ENCODE measurements at regions not wholly inside any gene's neighbourhood (a gene's known extent, or its start where the extent isn't known, plus 50 kb on each side); places are given as distances from the start of the nearest gene placed in this dataset.

DNA sequence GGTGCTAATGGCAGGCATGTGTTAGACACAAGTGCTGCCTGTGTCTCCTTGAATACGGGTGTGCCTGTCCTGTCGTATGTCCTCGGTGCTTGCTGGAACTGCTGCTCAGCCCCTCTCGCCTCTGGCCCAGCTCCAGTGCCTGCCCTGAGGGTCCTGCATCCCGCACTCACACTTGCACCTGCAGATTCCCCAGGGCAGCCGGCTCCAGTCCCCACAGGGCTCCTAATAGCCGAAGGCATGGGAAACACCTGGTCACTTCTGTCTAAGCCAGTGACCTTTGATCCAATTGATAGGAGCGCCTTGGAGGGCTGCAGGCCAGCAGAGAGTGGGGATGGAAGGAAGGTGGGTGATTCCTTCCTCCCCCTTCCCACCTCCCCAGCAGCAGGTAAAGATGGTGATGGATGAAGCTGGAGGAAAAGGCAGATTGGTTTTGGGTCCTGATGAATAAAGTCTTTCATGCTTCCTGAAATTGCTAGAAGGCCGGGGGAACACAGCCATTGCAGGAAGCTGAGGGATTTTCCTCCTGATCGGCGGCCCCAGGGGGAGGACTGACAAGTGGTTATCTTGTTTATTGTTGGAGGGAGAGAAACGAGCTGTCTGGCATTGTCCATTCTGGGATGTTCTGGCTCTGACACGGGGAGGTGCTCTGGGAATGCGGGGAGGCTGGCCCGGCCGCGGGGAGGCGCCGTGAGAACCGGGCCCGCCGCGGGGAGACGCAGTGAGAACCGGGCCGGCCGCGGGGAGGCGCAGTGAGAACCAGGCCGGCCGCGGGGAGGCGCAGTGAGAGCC, 110.9 kb upstream of the B3GAT1 start:
- Histone ChIP-seq H3K9ac (ENCODE audit: insufficient read depth, low read length) (no peak overlapping the region), H3K36me3 (ENCODE audit: control insufficient read depth, insufficient read depth, low read length) (no peaks in the 10 kb centered on the region), H3K4me1 (ENCODE audit: control insufficient read depth, extremely low read depth, insufficient read depth, low read length) (no peaks in the 10 kb centered on the region), H4K20me1 (ENCODE audit: control insufficient read depth, extremely low read depth, insufficient read depth, low read length) (no peaks in the 10 kb centered on the region), H3K4me3 (replicated peaks in 1 of 4; ENCODE audit: control extremely low read depth in 1 of 4, insufficient read depth in 1 of 4, low read depth in 3 of 4, low read length in 4 of 4) (no peak overlapping the region), H3K4me2 (ENCODE audit: extremely low read depth, insufficient read depth, low read length) (no peak overlapping the region), H3K27me3 (ENCODE audit: control insufficient read depth, insufficient read depth, low read length) (no peaks in the 10 kb centered on the region), H3K9me3 (ENCODE audit: control insufficient read depth, insufficient read depth, low read depth, low read length) (peaks cover 2% of the 10 kb centered on the region), H2AFZ (ENCODE audit: low read length) (no peak overlapping the region), H3K79me2 (ENCODE audit: control insufficient read depth, insufficient read depth, low read length) (no peaks in the 10 kb centered on the region), H3K27ac (ENCODE audit: insufficient read depth, low read length) (no peak overlapping the region)
- TF ChIP-seq CTCF (conservative IDR thresholded peaks at IDR 0.05 in 1 of 2, IDR thresholded peaks at IDR 0.05 in 1 of 2; ENCODE audit: low read depth in 1 of 2, low read length in 2 of 2) (no peak), EZH2 (IDR thresholded peaks at IDR 0.05; ENCODE audit: low read length, missing control alignments) (no peak)
- DNase-seq (ENCODE audit: low read depth in 2 of 2), result no peak

DNA sequence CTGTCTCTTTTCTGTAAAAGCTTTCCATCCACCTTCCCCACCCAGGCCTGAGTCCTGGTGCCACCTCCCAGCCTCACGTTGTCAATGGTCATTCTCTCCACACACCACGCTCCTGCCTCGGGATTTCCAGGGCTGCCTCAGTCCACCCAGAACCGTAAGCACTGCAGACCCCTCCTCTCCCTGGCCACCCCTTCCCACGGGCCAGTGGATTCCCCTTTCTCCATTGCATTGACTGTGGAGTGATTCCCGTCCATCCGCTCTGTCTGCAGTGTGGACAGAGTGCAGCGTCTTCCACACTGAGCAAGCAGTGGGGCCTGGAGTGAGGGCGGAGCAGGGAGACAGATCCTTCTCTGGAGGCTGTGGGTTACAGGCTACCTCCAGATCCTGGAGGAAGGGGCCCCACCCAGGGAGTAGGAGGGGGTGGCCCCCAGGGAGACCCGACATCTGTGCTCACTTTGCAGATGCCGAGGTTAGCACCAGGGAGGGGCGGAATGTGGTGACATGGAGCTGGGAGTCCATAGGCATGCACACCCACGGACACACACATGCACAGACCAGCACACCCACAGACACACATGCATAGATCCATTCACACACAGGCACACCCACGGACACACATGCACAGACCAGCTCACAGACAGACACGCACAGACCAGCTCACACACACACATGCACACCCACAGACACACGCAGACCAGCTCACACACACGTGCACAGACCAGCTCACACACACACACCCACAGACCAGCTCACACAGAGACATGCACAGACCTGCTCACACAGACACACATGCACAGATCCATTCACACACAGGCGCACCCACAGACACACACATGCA, 109.6 kb upstream of the B3GAT1 start:
- Histone ChIP-seq H2AFZ (ENCODE audit: low read length) (no peak overlapping the region), H3K27ac (ENCODE audit: insufficient read depth, low read length) (no peak overlapping the region), H3K9ac (ENCODE audit: insufficient read depth, low read length) (no peak overlapping the region), H3K4me2 (ENCODE audit: extremely low read depth, insufficient read depth, low read length) (no peak overlapping the region), H3K4me1 (ENCODE audit: control insufficient read depth, extremely low read depth, insufficient read depth, low read length) (no peaks in the 10 kb centered on the region), H3K9me3 (ENCODE audit: control insufficient read depth, insufficient read depth, low read depth, low read length) (peaks cover 2% of the 10 kb centered on the region), H3K79me2 (ENCODE audit: control insufficient read depth, insufficient read depth, low read length) (no peaks in the 10 kb centered on the region), H3K27me3 (ENCODE audit: control insufficient read depth, insufficient read depth, low read length) (no peaks in the 10 kb centered on the region), H3K36me3 (ENCODE audit: control insufficient read depth, insufficient read depth, low read length) (no peaks in the 10 kb centered on the region), H3K4me3 (replicated peaks in 1 of 4; ENCODE audit: control extremely low read depth in 1 of 4, insufficient read depth in 1 of 4, low read depth in 3 of 4, low read length in 4 of 4) (no peak overlapping the region), H4K20me1 (ENCODE audit: control insufficient read depth, extremely low read depth, insufficient read depth, low read length) (no peaks in the 10 kb centered on the region)
- DNase-seq (ENCODE audit: low read depth in 2 of 2), result no peak
- no peak for TF ChIP-seq EZH2 (IDR thresholded peaks at IDR 0.05; ENCODE audit: low read length, missing control alignments)
- TF ChIP-seq CTCF (conservative IDR thresholded peaks at IDR 0.05 in 1 of 2, IDR thresholded peaks at IDR 0.05 in 1 of 2; ENCODE audit: low read depth in 1 of 2, low read length in 2 of 2), result no peak

DNA sequence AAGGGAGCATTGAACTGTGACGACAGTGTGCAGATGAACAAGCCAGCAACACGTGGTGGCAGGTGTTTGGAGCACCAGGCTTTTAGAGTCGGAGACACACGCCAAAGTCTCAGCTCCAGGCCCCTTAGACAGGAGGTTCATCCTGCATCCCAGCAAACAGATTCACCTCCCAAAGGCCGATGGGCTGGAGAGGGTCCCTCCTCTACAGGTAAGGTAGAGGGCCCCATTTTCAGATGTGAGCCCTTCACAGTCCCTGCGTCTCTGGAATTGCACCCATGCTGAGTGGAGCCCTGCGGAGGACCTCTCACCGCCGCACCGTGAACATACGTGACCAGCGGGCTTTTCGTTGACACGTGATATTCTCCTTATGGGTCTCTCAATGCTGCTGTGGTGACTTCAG, 109.0 kb upstream of the B3GAT1 start:
- Histone ChIP-seq H3K4me3 (replicated peaks in 1 of 4; ENCODE audit: control extremely low read depth in 1 of 4, insufficient read depth in 1 of 4, low read depth in 3 of 4, low read length in 4 of 4) (no peak overlapping the region), H3K4me2 (ENCODE audit: extremely low read depth, insufficient read depth, low read length) (no peak overlapping the region), H3K9me3 (ENCODE audit: control insufficient read depth, insufficient read depth, low read depth, low read length) (peaks cover 2% of the 10 kb centered on the region), H3K27me3 (ENCODE audit: control insufficient read depth, insufficient read depth, low read length) (no peaks in the 10 kb centered on the region), H3K36me3 (ENCODE audit: control insufficient read depth, insufficient read depth, low read length) (no peaks in the 10 kb centered on the region), H3K27ac (ENCODE audit: insufficient read depth, low read length) (no peak overlapping the region), H2AFZ (ENCODE audit: low read length) (no peak overlapping the region), H3K79me2 (ENCODE audit: control insufficient read depth, insufficient read depth, low read length) (no peaks in the 10 kb centered on the region), H4K20me1 (ENCODE audit: control insufficient read depth, extremely low read depth, insufficient read depth, low read length) (no peaks in the 10 kb centered on the region), H3K9ac (ENCODE audit: insufficient read depth, low read length) (no peak overlapping the region), H3K4me1 (ENCODE audit: control insufficient read depth, extremely low read depth, insufficient read depth, low read length) (no peaks in the 10 kb centered on the region)
- no peak for DNase-seq (ENCODE audit: low read depth in 2 of 2)
- TF ChIP-seq EZH2 (IDR thresholded peaks at IDR 0.05; ENCODE audit: low read length, missing control alignments) (no peak), CTCF (conservative IDR thresholded peaks at IDR 0.05 in 1 of 2, IDR thresholded peaks at IDR 0.05 in 1 of 2; ENCODE audit: low read depth in 1 of 2, low read length in 2 of 2) (no peak)
